IMR-90 (cell line): ENCODE measurements at regions not wholly inside any gene's neighbourhood (a gene's known extent, or its start where the extent isn't known, plus 50 kb on each side); places are given as distances from the start of the nearest gene placed in this dataset.

Source experiments
- ATAC-seq: fragments of 200-7000 bp; cut with Tn5 transposase; 2 replicates; pipeline ENCODE4 v1.9.1; 2020; ENCODE audit warnings: low read depth, mild to moderate bottlenecking, moderate library complexity
- BruUV-seq: library from RNA; stranded (reverse); fragments of 400-500 nt; replicated peaks from 2 replicates; lab custom pipeline; 2021; lab: Mats Ljungman, UMichigan
- CTCF ChIA-PET: fragments of 300-600 bp; formaldehyde crosslinking; extraction: SDS; loops from one replicate; lab custom pipeline; 2021; ENCODE audit warnings: antibody characterized with exemption; lab: Yijun Ruan, JAX
- POLR2A ChIA-PET: fragments of 300-600 bp; sonication (Branson Sonifier 250); formaldehyde crosslinking; loops from one replicate; lab custom pipeline; 2022; ENCODE audit warnings: antibody characterized with exemption; ENCODE audit not compliant: unreplicated experiment; lab: Charles Lee
- DNase-seq: peaks from one replicate; pipeline ENCODE4 v3.0.0; 2013
- H2AFZ ChIP-seq: replicated peaks from 2 replicates; pipeline ENCODE3; 2013; ENCODE audit warnings: low read length, mild to moderate bottlenecking; ENCODE audit not compliant: poor library complexity
- H2AK5ac ChIP-seq: 2 replicates; pipeline ENCODE4 v1.6.1; 2013; ENCODE audit warnings: low read depth, low read length, inconsistent platforms
- H2AK9ac ChIP-seq: replicated peaks from 2 replicates; pipeline ENCODE3; 2013; ENCODE audit warnings: mild to moderate bottlenecking, low read depth, low read length, moderate library complexity; ENCODE audit not compliant: poor library complexity
- H2BK120ac ChIP-seq: 2 replicates; pipeline ENCODE4 v1.6.1; 2013; ENCODE audit warnings: low read depth, low read length, inconsistent platforms
- H2BK15ac ChIP-seq: 3 replicates; pipeline ENCODE4 v1.6.1; 2013; ENCODE audit warnings: low read depth, low read length, inconsistent platforms
- H2BK20ac ChIP-seq: 2 replicates; pipeline ENCODE4 v1.6.1; 2013; ENCODE audit warnings: low read depth, mild to moderate bottlenecking, inconsistent platforms, low read length, moderate library complexity
- H2BK5ac ChIP-seq: 2 replicates; pipeline ENCODE4 v1.6.1; 2013; ENCODE audit warnings: mild to moderate bottlenecking, low read depth, low read length, inconsistent platforms; ENCODE audit not compliant: poor library complexity, severe bottlenecking
- H3K14ac ChIP-seq: replicated peaks from 2 replicates; pipeline ENCODE4 v1.6.1; 2013; ENCODE audit warnings: low read depth, low read length, inconsistent platforms
- H3K18ac ChIP-seq: 2 replicates; pipeline ENCODE4 v1.6.1; 2013; ENCODE audit warnings: low read depth, low read length, control low read depth
- H3K23ac ChIP-seq: 2 replicates; pipeline ENCODE4 v1.6.1; 2013; ENCODE audit warnings: low read depth, low read length, inconsistent platforms
- H3K27ac ChIP-seq: 2 replicates; pipeline ENCODE4 v1.5.1; 2013; ENCODE audit warnings: mild to moderate bottlenecking, control low read depth, low read length; ENCODE audit not compliant: insufficient read depth
- H3K27me3 ChIP-seq: 2 replicates; pipeline ENCODE4 v1.6.1; 2013; ENCODE audit warnings: low read length; ENCODE audit not compliant: control insufficient read depth, insufficient read depth
- H3K36me3 ChIP-seq: 2 replicates; pipeline ENCODE4 v1.6.1; 2013; ENCODE audit warnings: low read length, mixed read lengths; ENCODE audit not compliant: control insufficient read depth, insufficient read depth
- H3K4ac ChIP-seq: 2 replicates; pipeline ENCODE4 v1.6.1; 2013; ENCODE audit warnings: low read depth, low read length, inconsistent platforms
- H3K4me1 ChIP-seq: 2 replicates; pipeline ENCODE4 v1.6.1; 2013; ENCODE audit warnings: low read length, mixed read lengths; ENCODE audit not compliant: control insufficient read depth, insufficient read depth
- H3K4me2 ChIP-seq: 2 replicates; pipeline ENCODE4 v1.6.1; 2013; ENCODE audit warnings: low read depth, mild to moderate bottlenecking, control low read depth, low read length, moderate library complexity
- H3K4me3 ChIP-seq: 2 replicates; pipeline ENCODE4 v1.5.1; 2013; ENCODE audit warnings: low read depth, mild to moderate bottlenecking, control low read depth, low read length, moderate library complexity; ENCODE audit not compliant: insufficient read depth
- H3K56ac ChIP-seq: 2 replicates; pipeline ENCODE4 v1.6.1; 2013; ENCODE audit warnings: low read length, inconsistent platforms; ENCODE audit not compliant: insufficient read depth; ENCODE audit errors: extremely low read depth
- H3K79me1 ChIP-seq, 2 experiments: 2 replicates each; pipeline ENCODE4 v1.6.1; 2013; ENCODE audit warnings: low read length in 2 of 2, inconsistent platforms in 1 of 2, low read depth in 1 of 2
- H3K9ac ChIP-seq: 2 replicates; pipeline ENCODE4 v1.6.1; 2013; ENCODE audit warnings: low read depth, low read length, control low read depth
- H3K9me1 ChIP-seq: 2 replicates; pipeline ENCODE4 v1.6.1; 2013; ENCODE audit warnings: low read length, inconsistent platforms; ENCODE audit not compliant: insufficient read depth
- H3K9me3 ChIP-seq: 2 replicates; pipeline ENCODE4 v1.6.1; 2013; ENCODE audit warnings: low read length; ENCODE audit not compliant: control insufficient read depth, insufficient read depth
- H4K20me1 ChIP-seq: 2 replicates; pipeline ENCODE4 v1.6.1; 2013; ENCODE audit warnings: low read length, inconsistent platforms; ENCODE audit not compliant: insufficient read depth
- H4K5ac ChIP-seq: 2 replicates; pipeline ENCODE4 v1.6.1; 2013; ENCODE audit warnings: mild to moderate bottlenecking, low read depth, low read length, control low read depth
- H4K8ac ChIP-seq, 2 experiments: 2 replicates each; pipeline ENCODE4 v1.6.1; 2013; ENCODE audit warnings: low read depth in 2 of 2, low read length in 2 of 2, control low read depth in 1 of 2, inconsistent platforms in 1 of 2
- H4K91ac ChIP-seq: 2 replicates; pipeline ENCODE4 v1.6.1; 2013; ENCODE audit warnings: low read depth, low read length, inconsistent platforms; ENCODE audit not compliant: insufficient read depth
- BHLHE40 ChIP-seq: fragments of 150-350 bp; IDR thresholded peaks from 2 replicates; pipeline ENCODE4 v1.6.1; 2016; ENCODE audit warnings: mild to moderate bottlenecking, low read depth, low read length
- CEBPB ChIP-seq: IDR thresholded peaks from 2 replicates; pipeline ENCODE4 v1.6.1; 2012; ENCODE audit warnings: low read depth, low read length, improper control_type of control experiment
- CHD1 ChIP-seq: IDR thresholded peaks from 2 replicates; pipeline ENCODE4 v1.6.1; 2012; ENCODE audit warnings: low read depth, low read length, improper control_type of control experiment
- CTCF ChIP-seq: conservative IDR thresholded peaks from 2 replicates; pipeline ENCODE4 v1.5.1; 2012; ENCODE audit warnings: mild to moderate bottlenecking, low read depth, low read length, improper control_type of control experiment
- ELK1 ChIP-seq: fragments of 150-350 bp; IDR thresholded peaks from 2 replicates; pipeline ENCODE4 v1.6.1; 2016; ENCODE audit warnings: low read depth, mild to moderate bottlenecking, low read length, moderate library complexity, borderline replicate concordance
- FOS ChIP-seq: fragments of 150-350 bp; IDR thresholded peaks from 2 replicates; pipeline ENCODE4 v1.6.1; 2016; ENCODE audit warnings: low read depth, low read length
- MAFK ChIP-seq: IDR thresholded peaks from 2 replicates; pipeline ENCODE4 v1.6.1; 2012; ENCODE audit warnings: low read depth, low read length, improper control_type of control experiment
- MAZ ChIP-seq: IDR thresholded peaks from 2 replicates; pipeline ENCODE4 v1.6.1; 2012; ENCODE audit warnings: low read depth, mild to moderate bottlenecking, low read length, improper control_type of control experiment, moderate library complexity, borderline replicate concordance
- MXI1 ChIP-seq: IDR thresholded peaks from 2 replicates; pipeline ENCODE4 v1.6.1; 2012; ENCODE audit warnings: low read depth, mild to moderate bottlenecking, low read length, moderate library complexity, borderline replicate concordance
- NFE2L2 ChIP-seq: fragments of 150-350 bp; IDR thresholded peaks from 2 replicates; pipeline ENCODE4 v1.6.1; 2016; ENCODE audit warnings: low read depth, mild to moderate bottlenecking, low read length
- POLR2A ChIP-seq: IDR thresholded peaks from 2 replicates; pipeline ENCODE4 v1.6.1; 2012; ENCODE audit warnings: mild to moderate bottlenecking, low read depth, low read length
- RAD21 ChIP-seq: IDR thresholded peaks from 2 replicates; pipeline ENCODE4 v1.6.1; 2012; ENCODE audit warnings: low read length, improper control_type of control experiment
- RCOR1 ChIP-seq: IDR thresholded peaks from 2 replicates; pipeline ENCODE4 v1.6.1; 2012; ENCODE audit warnings: mild to moderate bottlenecking, low read length, improper control_type of control experiment; ENCODE audit not compliant: insufficient replicate concordance
- RFX5 ChIP-seq: IDR thresholded peaks from 2 replicates; pipeline ENCODE4 v1.8.0; 2012; ENCODE audit warnings: low read depth, mild to moderate bottlenecking, low read length, moderate library complexity
- SMC3 ChIP-seq: fragments of 150-350 bp; IDR thresholded peaks from 2 replicates; pipeline ENCODE4 v1.6.1; 2016; ENCODE audit warnings: low read depth, mild to moderate bottlenecking, antibody characterized with exemption, low read length, moderate library complexity
- USF2 ChIP-seq: fragments of 150-350 bp; IDR thresholded peaks from 2 replicates; pipeline ENCODE4 v1.6.1; 2017; ENCODE audit warnings: mild to moderate bottlenecking, antibody characterized with exemption, low read length, low read depth
- WGBS, 2 experiments: methylation state at CpG; one replicate each; pipeline versions ENCODE4 v1.1.5 to v1.1.7; 2013; ENCODE audit warnings: missing lambda C conversion rate in 2 of 2; ENCODE audit not compliant: insufficient read length in 1 of 2; ENCODE audit errors: extremely low coverage in 2 of 2; 5-methylcytosine and 5-hydroxymethylcytosine counted together
- dilution Hi-C: fragments of 300-500 bp; cut with HindIII; formaldehyde crosslinking; loops from one replicate; pipeline ENCODE4 v1.14.3; 2018; ENCODE audit warnings: low sequenced_read_pairs; ENCODE audit not compliant: unreplicated experiment
- in situ Hi-C: fragments of 300-500 bp; cut with MboI; formaldehyde crosslinking; loops from 3 replicates; pipeline ENCODE4 v1.14.3; 2019; ENCODE audit warnings: low sequenced_read_pairs, inconsistent platforms, mixed read lengths
- intact Hi-C: fragments of 100-400 bp; cut with micrococcal nuclease; formaldehyde crosslinking; loops from 2 replicates; pipeline ENCODE4 v1.10.0; 2022

GRCh38 chrX:125782184-125782583, 383.9 kb downstream of the DCAF12L2 start:
- no peak for DNase-seq
- no peak overlapping the region for H2AFZ ChIP-seq
- intact Hi-C loops = no loop called here
- H2AK5ac ChIP-seq = no peak overlapping the region
- no peaks in the 10 kb centered on the region for H3K9me1 ChIP-seq
- no peak overlapping the region for H2BK20ac ChIP-seq
- H3K36me3 ChIP-seq = no peaks in the 10 kb centered on the region
- in situ Hi-C loops = no loop called here
- no peak overlapping the region for H3K56ac ChIP-seq
- H3K4me3 ChIP-seq = no peak overlapping the region
- H2BK5ac ChIP-seq = no peak overlapping the region
- no peak overlapping the region for H3K4me2 ChIP-seq
- H3K9ac ChIP-seq = no peak overlapping the region
- no peaks in the 10 kb centered on the region for H3K27me3 ChIP-seq
- H3K23ac ChIP-seq = no peak overlapping the region
- no peak overlapping the region for H4K91ac ChIP-seq
- no peak for TF ChIP-seq MXI1
- no peak for TF ChIP-seq POLR2A
- TF ChIP-seq NFE2L2 = no peak
- TF ChIP-seq MAZ = no peak
- TF ChIP-seq CTCF = no peak
- no peak for TF ChIP-seq SMC3
- no peak for TF ChIP-seq CEBPB
- no peak for TF ChIP-seq RAD21
- no peak for TF ChIP-seq ELK1
- TF ChIP-seq CHD1 = no peak
- no peak for TF ChIP-seq RFX5
- no peak for TF ChIP-seq USF2
- TF ChIP-seq RCOR1 = no peak
- no peak for TF ChIP-seq BHLHE40
- TF ChIP-seq FOS = no peak
- TF ChIP-seq MAFK = no peak
- no peak overlapping the region for H3K27ac ChIP-seq
- no peak overlapping the region for H4K5ac ChIP-seq
- ATAC-seq = no peak
- no peaks in the 10 kb centered on the region for H3K79me1 ChIP-seq
- H3K4me1 ChIP-seq = no peaks in the 10 kb centered on the region
- no peak overlapping the region for H2AK9ac ChIP-seq
- no TSS peak for BruUV-seq
- dilution Hi-C loops = no loop called here
- no peaks in the 10 kb centered on the region; the same call in 1 of the 2 replicates for H3K9me3 ChIP-seq
- no peak overlapping the region for H3K18ac ChIP-seq
- H3K4ac ChIP-seq = no peak overlapping the region
- H4K8ac ChIP-seq = no peak overlapping the region
- H3K14ac ChIP-seq = no peak overlapping the region
- H2BK15ac ChIP-seq = no peak overlapping the region
- POLR2A ChIA-PET = no interaction called here
- no CpG with 5 or more reads among the region's 2 CpGs for WGBS, 2 experiments
- H2BK120ac ChIP-seq = no peak overlapping the region
- H4K20me1 ChIP-seq = no peaks in the 10 kb centered on the region
- CTCF ChIA-PET = interaction anchor here (0.6 kb wide), 1 partner anchor 540 kb away, joined by 3 read pairs; no protein-coding TSS in a partner anchor
